ENCODE measurements at regions not wholly inside any gene's neighbourhood (a gene's known extent, or its start where the extent isn't known, plus 50 kb on each side); places are given as distances from the start of the nearest gene placed in this dataset.

GRCh38 chr5:67395790-67396418 lies 199.3 kb upstream of the CD180 start:
- no peak for TF ChIP-seq CTCF (IDR thresholded peaks at IDR 0.05; ENCODE audit: insufficient read depth, low read length, poor library complexity, severe bottlenecking)
- H3K36me3 ChIP-seq (ENCODE audit: control insufficient read depth, insufficient read depth, low read length), result no peaks in the 10 kb centered on the region
- no peak for DNase-seq (ENCODE audit: low read depth)
- no peak overlapping the region for H3K4me3 ChIP-seq (ENCODE audit: low read depth, low read length)
- no peaks in the 10 kb centered on the region for H3K27me3 ChIP-seq (ENCODE audit: control insufficient read depth, insufficient read depth, low read length)

DNA sequence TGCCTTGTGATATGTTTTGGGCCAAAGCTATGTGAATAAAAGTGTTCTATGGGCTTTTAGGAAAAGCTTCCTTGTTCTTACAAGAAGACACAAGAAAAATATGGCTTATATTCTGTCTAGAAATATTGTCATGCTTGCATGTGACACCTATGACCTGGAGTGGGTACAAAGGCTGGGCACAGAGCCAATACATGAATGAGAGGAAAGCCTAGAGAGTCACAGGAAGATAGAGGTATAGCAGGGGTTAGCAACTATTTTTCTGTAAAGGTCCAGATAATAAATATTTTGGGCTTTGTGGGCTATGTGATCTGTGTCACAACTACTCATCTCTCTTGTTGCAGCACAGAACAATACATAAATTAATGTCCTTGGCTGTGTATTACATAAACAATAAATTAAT lies 196.6 kb upstream of the CD180 start:
- no peaks in the 10 kb centered on the region for H3K36me3 ChIP-seq (ENCODE audit: control insufficient read depth, insufficient read depth, low read length)
- no peak for TF ChIP-seq CTCF (IDR thresholded peaks at IDR 0.05; ENCODE audit: insufficient read depth, low read length, poor library complexity, severe bottlenecking)

GRCh38 chr5:67390935-67391334 lies 194.3 kb upstream of the CD180 start:
- no peak for DNase-seq (ENCODE audit: low read depth)
- no peaks in the 10 kb centered on the region for H3K27me3 ChIP-seq (ENCODE audit: control insufficient read depth, insufficient read depth, low read length)
- H3K4me3 ChIP-seq (ENCODE audit: low read depth, low read length), result no peak overlapping the region
- no peaks in the 10 kb centered on the region for H3K36me3 ChIP-seq (ENCODE audit: control insufficient read depth, insufficient read depth, low read length)
- no peak for TF ChIP-seq CTCF (IDR thresholded peaks at IDR 0.05; ENCODE audit: insufficient read depth, low read length, poor library complexity, severe bottlenecking)

More for the DNA sequence above, 196.6 kb upstream of the CD180 start:
- Histone ChIP-seq H3K4me3 (ENCODE audit: low read depth, low read length) (no peak overlapping the region), H3K27me3 (ENCODE audit: control insufficient read depth, insufficient read depth, low read length) (no peaks in the 10 kb centered on the region)
- DNase-seq (ENCODE audit: low read depth), result no peak

- Histone ChIP-seq H3K4me3 (ENCODE audit: low read depth, low read length) (no peak overlapping the region), H3K36me3 (ENCODE audit: control insufficient read depth, insufficient read depth, low read length) (no peaks in the 10 kb centered on the region), H3K27me3 (ENCODE audit: control insufficient read depth, insufficient read depth, low read length) (no peaks in the 10 kb centered on the region)
- TF ChIP-seq CTCF (IDR thresholded peaks at IDR 0.05; ENCODE audit: insufficient read depth, low read length, poor library complexity, severe bottlenecking), result no peak
- DNase-seq (ENCODE audit: low read depth), result no peak
Observed at GRCh38 chr5:67383451-67383850, 186.9 kb upstream of the CD180 start.

GRCh38 chr5:67381236-67381880 lies 184.8 kb upstream of the CD180 start:
- no peak for DNase-seq (ENCODE audit: low read depth)
- TF ChIP-seq CTCF (IDR thresholded peaks at IDR 0.05; ENCODE audit: insufficient read depth, low read length, poor library complexity, severe bottlenecking), result no peak
- Histone ChIP-seq H3K4me3 (ENCODE audit: low read depth, low read length) (no peak overlapping the region), H3K36me3 (ENCODE audit: control insufficient read depth, insufficient read depth, low read length) (no peaks in the 10 kb centered on the region), H3K27me3 (ENCODE audit: control insufficient read depth, insufficient read depth, low read length) (no peaks in the 10 kb centered on the region)

DNA sequence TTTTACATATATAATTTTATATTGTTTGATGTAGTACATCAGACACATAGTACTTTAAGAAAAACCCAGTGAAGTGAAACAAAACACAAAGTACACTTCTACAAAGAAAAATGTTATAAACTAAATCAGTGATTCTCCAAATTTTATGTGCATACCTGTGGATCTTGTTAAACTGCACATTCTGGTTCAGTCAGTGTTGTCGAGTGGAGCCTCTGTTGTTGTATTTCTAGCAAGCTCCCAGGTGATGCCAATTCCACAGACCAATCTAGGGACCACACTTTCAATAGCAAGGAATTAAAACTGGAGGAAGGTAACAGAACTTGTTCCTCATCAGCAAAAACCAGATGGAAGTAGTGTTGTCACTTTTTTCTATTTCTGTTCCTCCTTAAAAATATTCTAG lies 183.8 kb upstream of the CD180 start:
- no peak for DNase-seq (ENCODE audit: low read depth)
- Histone ChIP-seq H3K36me3 (ENCODE audit: control insufficient read depth, insufficient read depth, low read length) (no peaks in the 10 kb centered on the region), H3K27me3 (ENCODE audit: control insufficient read depth, insufficient read depth, low read length) (no peaks in the 10 kb centered on the region), H3K4me3 (ENCODE audit: low read depth, low read length) (no peak overlapping the region)
- no peak for TF ChIP-seq CTCF (IDR thresholded peaks at IDR 0.05; ENCODE audit: insufficient read depth, low read length, poor library complexity, severe bottlenecking)

Measured in kidney epithelial cell (primary cell).